Loucy (cell line): ENCODE measurements at regions not wholly inside any gene's neighbourhood (a gene's known extent, or its start where the extent isn't known, plus 50 kb on each side); places are given as distances from the start of the nearest gene placed in this dataset.

Experiments
- H2AFZ ChIP-seq: fragments of 200-600 bp; sonication (generic); 2 replicates; pipeline ENCODE4 v1.6.0; 2016; ENCODE audit warnings: antibody characterized with exemption, mild to moderate bottlenecking, low read length, moderate library complexity
- H3F3A ChIP-seq: fragments of 200-600 bp; 2 replicates; pipeline ENCODE4 v1.6.0; 2016; ENCODE audit warnings: antibody characterized with exemption, low read depth, mild to moderate bottlenecking
- H3K27me3 ChIP-seq: fragments of 200-600 bp; sonication (generic); 2 replicates; pipeline ENCODE4 v1.6.1; 2014; ENCODE audit warnings: low read length, mild to moderate bottlenecking; ENCODE audit not compliant: insufficient read depth, poor library complexity, severe bottlenecking
- H3K36me3 ChIP-seq: fragments of 200-600 bp; sonication (generic); 2 replicates; pipeline ENCODE4 v1.6.1; 2016; ENCODE audit warnings: low read length; ENCODE audit not compliant: insufficient read depth
- H3K4me1 ChIP-seq: fragments of 200-600 bp; sonication (generic); 2 replicates; pipeline ENCODE4 v1.5.1; 2014; ENCODE audit warnings: low read length, mild to moderate bottlenecking; ENCODE audit not compliant: insufficient read depth, poor library complexity, severe bottlenecking
- H3K4me2 ChIP-seq: fragments of 200-600 bp; sonication (generic); 2 replicates; pipeline ENCODE4 v1.6.0; 2014; ENCODE audit warnings: antibody characterized with exemption, low read length, low read depth, mild to moderate bottlenecking; ENCODE audit not compliant: poor library complexity, severe bottlenecking
- H3K4me3 ChIP-seq: fragments of 200-600 bp; sonication (generic); 2 replicates; pipeline ENCODE4 v1.5.1; 2014; ENCODE audit warnings: low read length, mild to moderate bottlenecking, mixed read lengths; ENCODE audit not compliant: poor library complexity, severe bottlenecking
- H3K79me2 ChIP-seq: fragments of 200-600 bp; sonication (generic); 2 replicates; pipeline ENCODE4 v1.6.1; 2014; ENCODE audit warnings: low read length; ENCODE audit not compliant: insufficient read depth
- H3K9ac ChIP-seq: fragments of 200-600 bp; sonication (generic); 2 replicates; pipeline ENCODE4 v1.6.0; 2014; ENCODE audit warnings: mild to moderate bottlenecking, low read depth, low read length, moderate library complexity; ENCODE audit not compliant: poor library complexity, severe bottlenecking
- H3K9me2 ChIP-seq: fragments of 200-600 bp; sonication (generic); replicated peaks from 2 replicates; pipeline ENCODE4 v1.6.1; 2016; ENCODE audit warnings: low read depth, low read length, mixed read lengths
- H3K9me3 ChIP-seq: fragments of 200-600 bp; sonication (generic); 2 replicates; pipeline ENCODE4 v1.6.1; 2014; ENCODE audit warnings: mild to moderate bottlenecking, antibody characterized with exemption, low read length, low read depth; ENCODE audit not compliant: insufficient read depth
- H4K20me1 ChIP-seq: fragments of 200-600 bp; sonication (generic); 2 replicates; pipeline ENCODE4 v1.6.0; 2014; ENCODE audit warnings: antibody characterized with exemption, low read length, mild to moderate bottlenecking; ENCODE audit not compliant: insufficient read depth, poor library complexity, severe bottlenecking
- CTCF ChIP-seq: fragments of 200-600 bp; sonication (generic); conservative IDR thresholded peaks from 2 replicates; pipeline ENCODE4 v1.5.1; 2014; ENCODE audit warnings: mild to moderate bottlenecking, antibody characterized with exemption, low read length
- EZH2phosphoT487 ChIP-seq: fragments of 200-600 bp; IDR thresholded peaks from 2 replicates; pipeline ENCODE4 v1.6.1; 2018; ENCODE audit warnings: antibody characterized with exemption, mild to moderate bottlenecking, moderate library complexity, borderline replicate concordance

- TF ChIP-seq EZH2phosphoT487 (no peak), CTCF (no peak)
- Histone ChIP-seq H2AFZ (no peak overlapping the region), H3K9me3 (no peaks in the 10 kb centered on the region), H3K79me2 (no peaks in the 10 kb centered on the region), H3K4me2 (no peak overlapping the region), H3K9me2 (no peaks in the 10 kb centered on the region), H4K20me1 (no peaks in the 10 kb centered on the region), H3K4me1 (no peaks in the 10 kb centered on the region), H3K9ac (no peak overlapping the region), H3K36me3 (no peaks in the 10 kb centered on the region), H3F3A (no peaks in the 10 kb centered on the region), H3K27me3 (no peaks in the 10 kb centered on the region), H3K4me3 (no peak overlapping the region)
Measured at GRCh38 chr10:128950916-128951275, 516.1 kb upstream of the MGMT start.

GRCh38 chr10:128952856-128953255 is 514.2 kb upstream of the MGMT start:
- TF ChIP-seq CTCF, result no peak
- TF ChIP-seq EZH2phosphoT487, result no peak
- H2AFZ ChIP-seq, result no peak overlapping the region

GRCh38 chr10:128956149-128956548 is 510.9 kb upstream of the MGMT start:
- H3K79me2 ChIP-seq, result no peaks in the 10 kb centered on the region
- no peaks in the 10 kb centered on the region for H3F3A ChIP-seq
- no peaks in the 10 kb centered on the region for H3K9me2 ChIP-seq
- no peaks in the 10 kb centered on the region for H3K36me3 ChIP-seq
- H4K20me1 ChIP-seq, result no peaks in the 10 kb centered on the region
- no peak overlapping the region for H3K9ac ChIP-seq
- H3K9me3 ChIP-seq, result no peaks in the 10 kb centered on the region
- TF ChIP-seq CTCF (no peak), EZH2phosphoT487 (no peak)
- no peak overlapping the region for H2AFZ ChIP-seq
- H3K27me3 ChIP-seq, result no peaks in the 10 kb centered on the region
- H3K4me3 ChIP-seq, result no peak overlapping the region
- no peak overlapping the region for H3K4me2 ChIP-seq
- H3K4me1 ChIP-seq, result no peaks in the 10 kb centered on the region

More at GRCh38 chr10:128952856-128953255, 514.2 kb upstream of the MGMT start:
- Histone ChIP-seq H4K20me1 (no peaks in the 10 kb centered on the region), H3K9me3 (no peaks in the 10 kb centered on the region), H3K9ac (no peak overlapping the region), H3K9me2 (no peaks in the 10 kb centered on the region), H3K4me1 (no peaks in the 10 kb centered on the region), H3K4me3 (no peak overlapping the region), H3F3A (no peaks in the 10 kb centered on the region), H3K79me2 (no peaks in the 10 kb centered on the region), H3K4me2 (no peak overlapping the region), H3K27me3 (no peaks in the 10 kb centered on the region), H3K36me3 (no peaks in the 10 kb centered on the region)
